ENCODE measurements at regions not wholly inside any gene's neighbourhood (a gene's known extent, or its start where the extent isn't known, plus 50 kb on each side); places are given as distances from the start of the nearest gene placed in this dataset.

GRCh38 chr9:26373616-26374015, 519.0 kb downstream of the CAAP1 start:
- TF ChIP-seq CTCF (IDR thresholded peaks at IDR 0.05) (no peak), POLR2A (IDR thresholded peaks at IDR 0.05) (no peak)
